HG02763 (cell line): ENCODE measurements at regions not wholly inside any gene's neighbourhood (a gene's known extent, or its start where the extent isn't known, plus 50 kb on each side); places are given as distances from the start of the nearest gene placed in this dataset.
"Not testable (repeated sequence)": the region's sequence is repeated elsewhere in the genome, so short reads cannot be mapped to it uniquely, and the experiment has no call there.

Source experiments
- ATAC-seq: cut with Tn5 transposase; IDR thresholded peaks from one replicate; pipeline ENCODE4 v1.9.1; 2021; ENCODE audit warnings: mild to moderate bottlenecking, moderate library complexity; ENCODE audit not compliant: unreplicated experiment

DNA sequence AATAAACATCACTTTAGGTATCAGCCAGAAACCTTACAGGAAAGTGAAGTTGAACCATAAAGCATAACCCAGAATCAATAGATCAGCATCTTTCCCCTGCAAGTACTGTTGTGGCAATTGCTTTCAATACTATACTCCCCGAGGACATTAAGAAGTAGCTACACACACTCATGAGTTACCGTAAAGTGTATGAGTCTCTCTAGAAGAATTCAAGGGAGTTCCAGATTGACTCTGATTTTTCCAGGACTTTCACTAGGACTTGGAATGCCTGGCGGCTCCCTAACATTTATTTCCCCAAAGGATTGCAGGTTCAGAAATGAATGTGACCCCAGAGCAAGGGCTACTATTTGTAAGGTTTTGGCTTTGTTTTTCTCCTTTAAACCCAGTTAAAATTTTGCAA is 465.4 kb upstream of the MDGA2 start:
- ATAC-seq = no peak

DNA sequence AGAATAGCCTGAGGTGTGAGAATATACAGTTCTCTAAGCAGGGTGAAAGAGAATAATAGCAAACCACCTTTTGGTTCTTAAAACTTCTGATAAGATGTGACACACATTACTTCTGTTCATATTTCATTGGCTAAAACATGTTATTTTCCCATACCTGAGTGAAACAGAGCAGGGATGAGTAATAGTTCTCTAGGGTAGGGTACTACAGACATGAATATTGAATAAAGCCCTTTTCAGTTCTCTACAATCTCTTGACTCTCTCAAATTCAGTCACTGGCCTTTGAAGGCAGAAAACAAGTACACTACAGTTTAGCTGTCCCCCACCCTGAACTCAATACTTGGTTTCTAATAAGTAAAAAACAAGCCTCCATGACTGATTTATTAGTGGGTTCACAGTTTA is 454.1 kb upstream of the MDGA2 start:
- ATAC-seq = no peak

DNA sequence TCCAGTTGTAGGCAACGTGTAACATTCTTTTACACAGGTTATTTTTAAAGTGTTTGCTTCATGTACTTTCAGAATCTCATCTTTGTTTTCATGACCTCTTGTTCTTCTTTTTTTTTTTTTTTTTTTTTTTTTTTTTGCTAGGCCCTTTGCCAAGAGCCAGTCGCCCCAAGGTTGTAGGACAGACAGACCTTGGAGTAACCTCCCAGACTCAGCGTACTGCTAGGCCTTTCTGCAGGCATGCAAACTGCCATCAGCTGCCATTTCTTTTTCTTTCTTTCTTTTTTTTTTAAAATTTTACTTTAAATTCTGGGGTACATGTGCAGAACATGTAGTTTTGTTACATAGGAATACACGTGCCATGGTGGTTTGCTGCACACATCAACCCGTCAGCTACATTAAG is 452.3 kb upstream of the MDGA2 start:
- no peak for ATAC-seq

DNA sequence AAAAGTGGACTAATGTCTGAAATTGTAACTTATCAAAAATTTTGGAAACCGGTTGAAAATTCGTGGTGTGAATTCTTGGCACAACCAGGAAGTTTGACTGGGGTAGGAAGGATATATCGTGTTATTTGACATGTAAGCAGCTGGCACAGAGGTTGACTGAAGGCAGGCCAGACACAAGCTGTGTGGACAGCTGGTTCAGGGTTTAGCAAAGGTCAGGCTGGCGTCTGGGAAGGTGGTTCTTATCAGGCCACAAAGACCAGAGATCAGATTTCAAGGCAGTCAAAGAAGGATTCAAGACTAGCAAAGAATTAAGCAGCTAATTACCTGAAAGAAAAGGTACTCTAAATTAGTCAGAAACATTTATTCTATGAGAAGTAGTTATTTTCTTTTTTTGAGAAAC is 450.2 kb upstream of the MDGA2 start:
- ATAC-seq = no peak

DNA sequence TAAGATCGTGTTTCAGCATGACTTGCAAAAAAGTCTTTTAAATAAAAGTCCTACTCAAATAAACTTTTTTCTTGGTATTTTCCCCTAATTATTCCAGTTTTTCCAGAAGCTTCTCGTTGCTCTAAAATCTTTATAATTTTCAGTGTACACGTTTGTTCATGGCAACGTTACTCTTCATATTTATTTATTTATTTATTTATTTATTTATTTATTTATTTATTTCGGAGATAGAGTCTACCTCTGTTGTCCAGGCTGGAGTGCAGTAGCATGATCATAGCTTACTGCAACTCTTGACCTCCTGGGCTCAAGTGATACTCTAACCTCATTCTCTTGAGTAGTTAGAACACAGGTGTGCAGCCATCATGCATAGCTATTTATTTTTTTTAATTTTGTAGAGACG is 438.3 kb upstream of the MDGA2 start:
- ATAC-seq = no peak

DNA sequence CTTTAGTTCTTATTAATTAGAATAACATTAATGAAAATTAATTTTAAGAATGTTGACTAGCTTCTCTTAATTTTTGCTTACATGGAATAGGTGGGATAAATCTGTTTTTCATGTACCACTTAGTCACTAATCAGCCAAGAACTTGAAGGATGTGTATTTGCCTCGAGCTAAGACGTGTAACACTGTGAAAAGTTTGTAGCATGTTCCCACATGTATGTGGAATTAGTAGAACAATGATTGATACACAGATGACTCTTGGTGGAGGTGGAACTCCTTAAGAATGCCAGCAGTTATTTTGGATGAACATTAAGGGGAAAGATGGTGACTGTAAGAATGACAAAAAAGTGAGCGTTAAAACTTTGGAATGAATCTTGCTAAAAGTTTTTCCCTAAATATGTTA is 435.7 kb upstream of the MDGA2 start:
- no peak for ATAC-seq

DNA sequence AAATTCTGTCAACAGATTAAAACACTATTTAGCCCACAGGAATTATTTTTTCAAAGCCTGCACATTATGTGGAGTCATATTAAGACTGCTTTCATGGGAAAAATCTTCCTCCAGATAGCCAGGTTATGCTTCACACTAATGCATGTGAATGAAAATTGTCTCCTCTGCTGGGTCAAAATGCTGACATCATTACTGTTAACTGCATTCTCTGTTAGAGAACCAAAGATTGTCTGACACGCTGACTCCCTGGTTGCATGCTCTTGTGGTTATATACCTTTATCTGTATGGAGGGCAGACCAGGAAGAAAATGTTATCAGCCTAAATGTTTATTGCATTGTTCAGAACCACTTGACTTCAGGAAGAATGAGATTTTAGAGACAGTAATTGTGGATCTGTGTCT is 432.2 kb upstream of the MDGA2 start:
- no peak for ATAC-seq

DNA sequence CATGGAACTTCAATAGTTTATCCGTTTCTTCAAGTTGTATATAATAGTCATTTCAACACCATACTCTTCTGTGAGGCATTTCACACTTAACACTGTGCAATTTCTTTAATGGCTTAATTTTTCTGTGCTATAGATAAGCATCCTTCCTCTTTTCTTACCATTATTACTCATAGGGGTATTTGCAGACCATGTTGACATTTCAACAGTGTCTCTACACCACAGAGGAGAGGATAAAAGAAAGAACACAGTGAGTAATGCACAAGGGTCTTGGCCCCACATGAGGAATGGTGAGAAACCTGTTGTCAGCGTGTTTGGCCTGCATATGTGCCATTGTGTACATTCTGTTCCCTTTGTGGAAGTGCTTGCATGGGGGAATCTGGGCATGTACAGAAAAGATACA is 421.5 kb upstream of the MDGA2 start:
- ATAC-seq = no peak

DNA sequence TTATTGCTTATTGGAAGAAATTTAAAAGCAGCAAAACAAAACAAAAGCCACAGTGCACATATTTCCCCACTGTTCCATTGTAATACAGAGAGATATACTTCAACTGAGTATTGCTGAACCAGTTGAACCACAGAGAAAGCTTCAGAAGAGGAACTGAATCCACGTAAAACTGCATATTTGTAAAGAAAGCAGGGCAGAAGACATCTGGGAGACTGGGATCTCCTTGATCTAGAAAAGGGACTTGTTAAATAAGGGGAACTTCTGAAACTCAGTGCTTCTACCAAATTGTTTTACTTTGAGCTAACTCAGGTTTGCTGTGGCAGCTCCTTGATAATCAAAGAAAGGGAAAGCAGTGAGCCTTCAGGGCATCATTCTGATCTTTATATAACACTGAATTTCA is 411.1 kb upstream of the MDGA2 start:
- no peak for ATAC-seq

DNA sequence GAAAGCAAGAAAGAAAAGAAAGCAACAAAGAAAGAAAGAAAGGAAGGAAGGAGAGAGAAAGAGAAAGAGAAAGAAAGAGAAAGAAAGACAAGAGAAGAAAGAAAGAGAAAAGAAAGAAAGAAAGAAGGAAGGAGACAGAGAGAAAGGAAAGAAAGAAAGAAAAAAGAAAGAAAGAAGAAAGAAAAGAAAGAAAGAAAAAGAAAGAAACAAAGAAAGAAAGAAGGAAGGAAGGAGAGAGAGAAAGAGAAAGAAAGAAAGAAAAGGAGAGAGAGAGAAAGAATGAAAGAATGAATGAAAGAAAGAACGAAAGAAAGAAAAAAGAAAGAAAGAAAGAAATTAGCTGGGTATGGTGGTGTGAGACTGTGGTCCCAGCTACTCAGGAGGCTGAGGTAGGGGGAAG is 400.1 kb upstream of the MDGA2 start:
- no peak for ATAC-seq

DNA sequence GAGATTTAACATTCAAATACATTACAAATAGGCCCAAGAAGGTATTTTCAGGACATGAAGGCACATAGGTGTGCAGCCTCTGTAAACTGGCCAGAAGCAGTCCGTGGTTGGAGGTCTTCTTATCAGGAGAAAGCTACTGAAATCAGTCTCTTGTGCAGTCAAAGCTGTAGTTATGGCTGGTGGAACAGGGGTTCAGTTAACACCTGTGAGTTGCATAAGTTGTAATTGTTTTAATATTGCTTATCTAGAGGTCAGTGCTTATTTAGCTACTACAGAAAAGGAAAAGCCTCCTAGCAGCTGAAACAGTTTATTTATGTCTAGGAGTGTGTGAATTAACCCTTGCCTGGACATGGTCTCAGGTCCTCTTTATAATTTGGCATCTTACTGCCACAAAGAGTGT is 377.6 kb upstream of the MDGA2 start:
- ATAC-seq = no peak

DNA sequence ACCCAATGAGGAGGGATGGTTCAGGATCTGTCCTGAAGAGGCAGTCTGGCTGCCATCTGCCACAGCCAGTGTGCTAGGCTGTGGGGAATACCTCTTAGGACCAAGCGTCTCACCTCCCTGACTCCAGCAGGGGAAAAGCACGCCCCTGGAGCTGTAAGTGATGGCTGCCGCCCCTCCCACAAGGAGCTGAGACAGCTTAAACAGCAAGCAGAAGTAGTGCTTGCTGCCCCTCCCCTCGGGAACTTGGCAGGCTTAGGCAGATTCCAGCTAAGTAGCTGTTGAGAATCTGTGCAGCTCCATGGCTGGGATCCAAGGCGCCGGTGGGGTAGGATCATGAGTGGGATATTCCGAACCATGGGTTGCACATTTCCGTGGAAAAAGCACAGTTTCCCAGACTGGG is 360.4 kb upstream of the MDGA2 start:
- no peak for ATAC-seq

DNA sequence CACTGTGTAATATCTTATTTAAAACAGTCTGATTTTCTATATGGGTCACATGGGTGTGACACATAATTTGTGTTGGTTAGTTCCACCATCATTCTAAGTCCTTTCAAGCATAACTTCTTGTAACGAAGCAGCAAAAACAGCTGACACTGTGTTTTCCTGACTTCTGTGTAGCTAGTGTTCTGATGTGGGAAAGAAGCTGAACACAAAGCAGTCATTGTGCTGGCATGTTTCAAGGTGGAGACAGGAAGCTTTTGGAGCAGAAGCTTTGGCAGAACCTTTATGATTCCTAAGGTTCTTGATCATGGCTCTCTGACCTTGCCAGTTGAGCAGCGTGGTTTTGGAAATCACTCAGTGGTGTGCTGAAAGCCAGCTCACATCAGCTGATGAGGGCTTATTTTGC is 351.7 kb upstream of the MDGA2 start:
- ATAC-seq = no peak

DNA sequence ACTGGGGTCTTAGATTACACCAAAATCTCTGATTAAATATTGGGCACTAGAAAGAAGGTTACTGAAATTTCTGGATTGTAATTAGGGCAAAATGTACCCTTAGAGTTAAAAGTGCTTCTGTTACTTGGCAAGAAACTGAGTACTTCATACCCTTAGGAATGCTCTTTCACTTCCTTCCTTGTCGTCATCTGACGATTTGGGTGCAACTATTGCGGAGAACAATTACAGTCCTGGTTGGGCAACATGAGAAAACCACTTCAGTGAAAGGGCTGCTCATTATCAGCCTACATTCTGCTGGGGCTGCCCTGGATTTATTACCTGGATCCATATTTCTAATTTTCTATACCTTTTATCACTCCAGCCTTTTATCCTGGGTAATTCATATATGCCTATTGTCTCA is 348.5 kb upstream of the MDGA2 start:
- ATAC-seq = no peak

DNA sequence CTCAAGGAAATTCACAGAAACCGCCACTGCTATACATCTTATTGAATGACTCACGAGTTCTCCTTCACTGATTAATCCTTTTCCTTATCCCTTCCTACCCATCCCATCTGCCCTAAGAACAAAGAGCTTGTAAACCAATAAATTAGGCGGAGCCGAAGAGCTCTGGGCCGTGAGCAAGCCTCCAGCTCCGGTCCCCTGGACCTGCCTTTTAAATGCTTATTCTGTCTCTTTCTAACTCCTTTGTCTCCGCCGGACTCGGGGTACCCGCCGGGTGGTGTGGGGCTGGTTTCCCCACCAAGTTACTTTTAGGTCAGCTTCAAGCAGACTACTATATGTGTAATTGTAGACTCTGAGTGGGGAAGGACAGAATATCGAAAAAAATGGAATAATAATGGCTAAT is 336.1 kb upstream of the MDGA2 start:
- ATAC-seq = not testable (repeated sequence)

DNA sequence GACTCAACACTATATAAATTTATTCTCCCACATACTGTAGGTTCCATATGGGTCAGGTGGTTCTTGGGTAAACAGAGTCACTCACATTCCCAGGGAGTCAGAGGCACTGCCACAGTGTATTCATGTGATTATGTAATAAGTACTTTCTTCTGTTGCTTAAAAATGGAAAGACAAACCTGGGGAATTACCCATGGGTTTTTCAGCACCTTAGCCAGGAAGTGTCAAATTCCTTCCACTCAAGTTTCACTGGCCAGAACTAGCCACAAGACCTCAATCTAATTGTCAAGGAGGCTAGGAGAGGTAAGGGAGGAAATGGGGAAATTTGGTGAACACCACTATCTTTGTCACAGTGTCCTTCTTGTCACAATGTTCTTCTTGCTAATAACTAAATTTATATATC is 333.2 kb upstream of the MDGA2 start:
- ATAC-seq = no peak

DNA sequence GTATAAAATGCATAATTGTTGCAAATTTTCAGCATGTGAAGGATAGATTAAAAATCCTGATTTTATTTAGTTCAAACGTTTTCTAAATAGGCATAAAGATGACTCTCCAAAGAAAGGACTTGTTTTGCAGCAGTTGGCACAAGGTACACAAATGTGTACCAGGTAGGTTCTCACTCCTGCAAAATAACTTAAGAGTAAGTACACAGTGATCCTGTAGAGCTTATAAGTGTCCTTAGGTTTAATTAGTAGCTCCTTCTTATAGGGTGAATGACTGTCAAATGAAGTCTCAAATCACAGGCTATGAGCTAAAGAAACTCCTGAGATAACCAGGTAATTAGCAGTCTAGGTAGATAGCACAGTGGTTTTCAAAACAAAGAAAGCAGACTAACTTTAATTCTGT is 330.6 kb upstream of the MDGA2 start:
- no peak for ATAC-seq

DNA sequence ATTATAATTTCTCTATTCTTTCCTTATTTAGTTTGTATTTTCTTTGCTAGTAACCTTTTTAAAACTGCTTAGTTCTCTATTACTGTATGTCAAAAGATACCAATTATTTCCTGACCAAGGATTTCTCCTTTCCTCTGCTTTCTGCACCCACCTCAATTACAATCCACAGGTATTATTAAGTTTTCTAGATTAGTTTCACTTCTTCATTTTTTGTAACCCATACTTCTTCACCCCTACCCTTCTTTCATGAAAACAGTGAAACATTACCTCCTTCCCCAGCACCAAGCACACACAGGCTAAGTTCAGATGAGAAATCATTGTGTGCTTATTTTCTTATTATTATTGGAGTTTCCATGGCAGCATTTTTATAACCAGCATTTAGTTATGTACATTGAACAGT is 318.5 kb upstream of the MDGA2 start:
- no peak for ATAC-seq

DNA sequence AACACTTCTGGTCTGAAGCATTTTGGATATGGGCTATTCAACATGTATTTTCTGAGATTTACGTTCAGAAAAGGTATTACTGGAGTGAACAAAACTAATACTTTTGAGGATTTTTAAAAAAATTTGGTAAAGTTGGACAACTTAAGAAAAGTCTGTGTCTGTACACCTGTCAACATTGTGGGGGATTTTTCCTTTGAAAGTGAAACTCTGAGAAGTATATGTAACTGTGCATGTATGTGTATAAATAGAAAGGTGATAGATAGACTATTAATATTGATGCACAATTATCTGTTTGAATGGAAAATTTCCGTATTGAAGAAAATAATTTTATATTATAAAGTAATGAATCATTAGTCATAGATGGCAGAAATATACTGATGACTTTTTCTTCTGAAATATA is 312.8 kb upstream of the MDGA2 start:
- no peak for ATAC-seq

DNA sequence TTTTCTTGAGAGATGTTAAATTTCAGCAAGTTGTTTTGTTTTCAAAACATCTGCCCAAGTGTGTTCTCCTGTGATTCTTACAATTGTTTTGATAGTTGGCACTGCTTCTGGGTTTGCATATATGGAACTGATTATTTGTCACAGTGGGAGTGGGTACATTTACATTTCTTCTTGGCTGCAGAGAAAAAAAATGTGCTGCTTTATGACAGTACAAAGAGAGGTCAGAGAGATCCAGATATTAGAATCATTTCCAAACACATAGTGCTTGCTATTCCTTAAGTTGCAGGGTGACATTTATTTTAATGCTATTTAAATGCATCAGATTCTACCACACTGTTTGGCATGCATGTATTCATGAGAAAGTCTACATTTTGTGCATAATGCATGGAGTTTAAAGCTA is 303.5 kb upstream of the MDGA2 start:
- no peak for ATAC-seq

DNA sequence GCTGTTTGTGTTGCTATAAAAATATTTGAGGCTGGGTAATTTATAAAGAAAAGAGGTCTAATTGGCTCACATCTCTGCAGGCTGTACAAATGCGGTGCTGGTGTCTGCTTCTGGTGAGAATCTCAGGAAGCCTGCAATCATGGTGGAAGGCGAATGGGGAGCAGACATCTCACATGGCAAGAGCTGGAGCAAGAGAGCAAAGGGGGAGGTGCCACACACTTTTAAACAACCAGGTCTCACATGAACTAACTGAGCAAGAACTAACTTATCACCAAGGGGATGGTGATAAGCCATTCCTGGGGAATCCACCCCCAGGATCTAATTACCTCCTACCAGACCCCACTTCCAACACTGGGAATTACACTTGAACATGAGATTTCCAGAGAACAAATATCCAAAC is 300.7 kb upstream of the MDGA2 start:
- no peak for ATAC-seq

DNA sequence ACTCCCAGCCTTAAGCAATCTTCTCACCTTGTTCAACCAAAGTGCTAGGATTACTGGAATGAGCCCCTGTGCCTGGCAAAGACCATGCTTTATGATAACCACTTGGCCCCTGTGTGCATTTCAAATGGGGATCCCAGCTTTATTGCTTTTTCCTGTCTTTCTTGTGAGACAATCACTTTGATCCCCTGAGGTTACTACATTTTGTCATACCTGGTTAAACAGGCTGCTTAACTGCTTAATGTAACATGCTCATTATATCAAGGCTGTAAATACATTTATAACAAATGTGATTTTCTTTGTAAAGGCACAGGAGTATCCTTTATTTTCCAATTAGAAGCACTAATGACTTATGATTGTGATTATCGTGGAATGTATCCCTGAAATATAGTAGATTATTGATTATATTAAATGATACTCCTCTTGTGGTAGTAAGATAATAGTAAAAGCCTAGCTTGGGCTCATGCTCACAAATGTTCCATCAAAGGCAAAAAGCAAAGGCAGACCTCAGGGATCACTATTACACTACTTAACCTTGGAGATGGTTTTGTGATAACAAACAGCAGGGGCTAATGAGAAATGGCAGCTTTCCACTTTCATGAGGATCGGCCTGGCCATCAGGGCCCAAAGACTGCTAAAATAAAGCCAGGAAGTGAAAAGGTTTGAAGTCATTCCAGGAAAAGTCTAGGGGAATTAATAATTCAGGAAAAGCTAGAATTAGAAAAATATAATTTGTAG is 290.8 kb upstream of the MDGA2 start:
- no peak for ATAC-seq

DNA sequence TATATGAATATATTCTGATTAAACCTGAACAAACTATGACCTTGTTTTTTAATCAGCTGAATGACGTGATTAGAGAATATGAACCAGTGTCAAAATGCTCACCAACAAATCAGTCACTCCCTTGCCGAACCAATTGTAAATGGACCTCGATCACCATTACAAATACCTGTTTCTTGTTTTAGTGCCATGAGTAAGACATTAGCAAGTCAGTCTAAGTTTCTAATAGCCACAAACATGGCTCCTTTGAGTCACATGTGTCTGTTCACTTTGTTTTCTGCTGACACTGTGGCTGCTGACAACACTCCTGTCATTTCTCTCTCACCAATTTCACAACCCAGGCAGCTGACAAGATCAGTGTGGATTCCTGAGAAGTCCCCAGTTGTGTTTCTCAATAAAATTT is 286.2 kb upstream of the MDGA2 start:
- ATAC-seq = no peak

DNA sequence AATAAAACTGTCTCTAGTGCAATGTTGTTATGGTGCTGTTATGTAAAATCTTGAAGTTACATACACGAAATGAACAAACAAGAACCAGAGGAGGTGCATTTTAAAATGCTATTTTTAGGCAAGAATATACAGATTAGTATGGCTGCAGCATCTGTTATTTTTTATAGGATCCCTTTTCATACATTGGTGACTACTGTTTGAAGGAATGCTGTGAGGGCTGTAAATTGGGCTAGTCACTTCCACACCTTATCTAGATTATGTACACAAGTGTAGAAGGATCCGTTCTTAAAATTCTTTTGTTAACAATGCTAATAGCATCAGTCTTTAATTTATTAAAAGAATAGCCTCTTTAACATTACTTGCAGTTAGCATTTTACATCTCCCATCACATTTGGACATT is 284.3 kb upstream of the MDGA2 start:
- no peak for ATAC-seq
